ENCODE measurements at regions not wholly inside any gene's neighbourhood (a gene's known extent, or its start where the extent isn't known, plus 50 kb on each side); places are given as distances from the start of the nearest gene placed in this dataset.
"Not testable (repeated sequence)": the region's sequence is repeated elsewhere in the genome, so short reads cannot be mapped to it uniquely, and the experiment has no call there.

- no peak for DNase-seq (ENCODE audit: low spot score)
- CTCF ChIA-PET: no interaction called here
- TF ChIP-seq ZNF121 (CRISPR knock-in tag; IDR thresholded peaks at IDR 0.05): no peak
- no peak for TF ChIP-seq GABPB1 (CRISPR knock-in tag; IDR thresholded peaks at IDR 0.05)
- no peak for TF ChIP-seq USF2 (CRISPR knock-in tag; IDR thresholded peaks at IDR 0.05)
- TF ChIP-seq CREB1 (CRISPR knock-in tag; IDR thresholded peaks at IDR 0.05): no peak
- no peak for TF ChIP-seq JAZF1 (CRISPR knock-in tag; IDR thresholded peaks at IDR 0.05)
- TF ChIP-seq NR2C2 (CRISPR knock-in tag; IDR thresholded peaks at IDR 0.05): no peak
- no peak for TF ChIP-seq SMAD3 (CRISPR knock-in tag; IDR thresholded peaks at IDR 0.05; ENCODE audit: borderline replicate concordance)
- TF ChIP-seq ZNF396 (CRISPR knock-in tag; IDR thresholded peaks at IDR 0.05; ENCODE audit: borderline replicate concordance): no peak
- no peak for TF ChIP-seq GTF2I (CRISPR knock-in tag; conservative IDR thresholded peaks at IDR 0.05)
- TF ChIP-seq ZNF671 (CRISPR knock-in tag; IDR thresholded peaks at IDR 0.05): no peak
- TF ChIP-seq MLX (CRISPR knock-in tag; IDR thresholded peaks at IDR 0.05): no peak
- no peak for TF ChIP-seq ZNF416 (CRISPR knock-in tag; IDR thresholded peaks at IDR 0.05)
- no peak for TF ChIP-seq NR3C1 (CRISPR knock-in tag; conservative IDR thresholded peaks at IDR 0.05; ENCODE audit: low read depth)
- TF ChIP-seq E2F1 (CRISPR knock-in tag; IDR thresholded peaks at IDR 0.05): no peak
- no peak for TF ChIP-seq FOXK1 (CRISPR knock-in tag; IDR thresholded peaks at IDR 0.05)
- no peak for TF ChIP-seq NFE2L1 (CRISPR knock-in tag; IDR thresholded peaks at IDR 0.05)
- no peak for TF ChIP-seq RELA (CRISPR knock-in tag; IDR thresholded peaks at IDR 0.05; ENCODE audit: borderline replicate concordance)
- no peak for ATAC-seq
- Mint-ChIP-seq H3K4me1 (peaks cover 13% of the 10 kb centered on the region), H3K36me3 (peaks cover 9% of the 10 kb centered on the region), H3K4me3 (no peak overlapping the region), H3K27ac (no peak overlapping the region), H3K9me3 (peaks cover 25% of the 10 kb centered on the region), H3K27me3 (ENCODE audit: low read depth) (no peaks in the 10 kb centered on the region)
- POLR2A ChIA-PET: no interaction called here
These were observed 278.3 kb downstream of the KCNJ2 start for GRCh38 chr17:70447588-70447987.

GRCh38 chr17:70453075-70453474, 283.7 kb downstream of the KCNJ2 start:
- DNase-seq (ENCODE audit: low spot score); H3K27ac Mint-ChIP-seq; CTCF ChIA-PET; ATAC-seq; H3K9me3 Mint-ChIP-seq; H3K36me3 Mint-ChIP-seq; H3K4me3 Mint-ChIP-seq; H3K27me3 Mint-ChIP-seq (ENCODE audit: low read depth); POLR2A ChIA-PET: not testable (repeated sequence)
- H3K4me1 Mint-ChIP-seq: peaks cover 13% of the 10 kb centered on the region

GRCh38 chr17:70454377-70454776, 285.0 kb downstream of the KCNJ2 start:
- no peak overlapping the region for H3K4me3 Mint-ChIP-seq
- ATAC-seq (no peak), DNase-seq (ENCODE audit: low spot score) (no peak)
- H3K9me3 Mint-ChIP-seq: peaks cover 3% of the 10 kb centered on the region; the same call in 1 of the 2 replicates
- ChIA-PET POLR2A (no interaction called here), CTCF (no interaction called here)
- H3K36me3 Mint-ChIP-seq: no peaks in the 10 kb centered on the region
- TF ChIP-seq NFE2L1 (CRISPR knock-in tag; IDR thresholded peaks at IDR 0.05) (no peak), NR2C2 (CRISPR knock-in tag; IDR thresholded peaks at IDR 0.05) (no peak), ZNF281 (CRISPR knock-in tag; IDR thresholded peaks at IDR 0.05) (no peak), ELF4 (CRISPR knock-in tag; IDR thresholded peaks at IDR 0.05; ENCODE audit: low read depth) (no peak), STAT6 (CRISPR knock-in tag; conservative IDR thresholded peaks at IDR 0.05; ENCODE audit: low read depth) (no peak), GRHL2 (CRISPR knock-in tag; IDR thresholded peaks at IDR 0.05; ENCODE audit: insufficient replicate concordance, severe bottlenecking) (no peak)
- H3K27me3 Mint-ChIP-seq (ENCODE audit: low read depth): no peaks in the 10 kb centered on the region
- no peak overlapping the region for H3K27ac Mint-ChIP-seq
- peaks cover 7% of the 10 kb centered on the region for H3K4me1 Mint-ChIP-seq
